ENCODE measurements at regions not wholly inside any gene's neighbourhood (a gene's known extent, or its start where the extent isn't known, plus 50 kb on each side); places are given as distances from the start of the nearest gene placed in this dataset.

DNA sequence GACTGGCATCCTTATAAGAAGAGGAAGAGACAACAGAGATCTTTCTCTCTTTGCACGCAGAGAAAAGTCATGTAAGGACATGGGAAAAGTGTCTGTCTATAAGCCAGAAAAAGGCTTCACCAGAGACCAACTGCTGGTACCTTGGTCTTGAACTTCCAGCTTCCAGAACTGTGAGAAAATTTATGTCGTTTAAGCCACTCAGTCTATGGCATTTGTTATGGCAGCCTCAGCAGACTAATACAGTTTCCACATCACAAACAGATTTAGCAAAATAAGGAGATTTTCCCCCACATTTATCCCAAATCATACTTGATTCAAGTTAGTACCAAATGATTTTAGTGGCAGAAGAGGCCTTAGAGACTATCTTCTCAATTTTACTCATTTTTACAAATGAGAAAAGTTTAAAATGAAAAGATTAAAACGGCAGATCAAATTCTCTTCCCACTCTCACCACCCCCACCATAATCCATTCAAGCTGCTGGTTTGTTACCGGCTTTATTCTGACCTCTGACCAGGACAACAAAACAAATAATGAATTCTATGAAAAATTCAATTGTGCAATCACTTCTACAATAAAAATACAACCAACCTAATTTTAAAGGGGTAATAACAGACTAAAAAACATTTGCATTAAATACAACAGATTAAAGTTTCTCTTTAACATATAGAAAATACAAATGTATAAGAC is 316.3 kb downstream of the TBC1D4 start:
- H3K9me3 ChIP-seq = no peaks in the 10 kb centered on the region
- H3K4me1 ChIP-seq = no peaks in the 10 kb centered on the region
- no peak for DNase-seq
- H3K4me3 ChIP-seq = no peak overlapping the region
- no peaks in the 10 kb centered on the region for H3K36me3 ChIP-seq
- H3K27ac ChIP-seq = no peak overlapping the region
- no peaks in the 10 kb centered on the region for H3K27me3 ChIP-seq
- no peak overlapping the region for H3K9ac ChIP-seq (ENCODE audit: low read depth in 2 of 2, low read length in 2 of 2)
- intact Hi-C loops (cut with DNase I) = no loop called here
- TF ChIP-seq, protein P1, sequence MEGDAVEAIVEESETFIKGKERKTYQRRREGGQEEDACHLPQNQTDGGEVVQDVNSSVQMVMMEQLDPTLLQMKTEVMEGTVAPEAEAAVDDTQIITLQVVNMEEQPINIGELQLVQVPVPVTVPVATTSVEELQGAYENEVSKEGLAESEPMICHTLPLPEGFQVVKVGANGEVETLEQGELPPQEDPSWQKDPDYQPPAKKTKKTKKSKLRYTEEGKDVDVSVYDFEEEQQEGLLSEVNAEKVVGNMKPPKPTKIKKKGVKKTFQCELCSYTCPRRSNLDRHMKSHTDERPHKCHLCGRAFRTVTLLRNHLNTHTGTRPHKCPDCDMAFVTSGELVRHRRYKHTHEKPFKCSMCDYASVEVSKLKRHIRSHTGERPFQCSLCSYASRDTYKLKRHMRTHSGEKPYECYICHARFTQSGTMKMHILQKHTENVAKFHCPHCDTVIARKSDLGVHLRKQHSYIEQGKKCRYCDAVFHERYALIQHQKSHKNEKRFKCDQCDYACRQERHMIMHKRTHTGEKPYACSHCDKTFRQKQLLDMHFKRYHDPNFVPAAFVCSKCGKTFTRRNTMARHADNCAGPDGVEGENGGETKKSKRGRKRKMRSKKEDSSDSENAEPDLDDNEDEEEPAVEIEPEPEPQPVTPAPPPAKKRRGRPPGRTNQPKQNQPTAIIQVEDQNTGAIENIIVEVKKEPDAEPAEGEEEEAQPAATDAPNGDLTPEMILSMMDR (IDR thresholded peaks at IDR 0.05) = no peak

DNA sequence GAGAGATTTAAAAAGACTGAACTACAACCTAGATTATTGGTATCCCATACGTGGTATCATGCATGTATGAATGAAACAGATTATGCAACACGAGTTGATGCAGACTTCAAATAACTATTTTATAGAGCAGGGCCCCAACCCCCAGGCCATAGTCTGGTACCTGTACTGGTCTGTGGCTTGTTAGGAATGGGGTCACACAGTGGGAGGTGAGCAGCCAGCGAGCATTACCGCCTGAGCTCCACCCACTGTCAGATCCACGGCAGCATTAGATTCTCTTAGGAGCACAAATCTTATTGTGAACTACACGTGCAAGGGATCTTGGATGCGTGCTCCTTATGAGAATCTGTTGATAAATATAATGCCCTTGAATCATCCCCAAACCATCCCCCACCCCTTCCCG is 320.2 kb downstream of the TBC1D4 start:
- no peaks in the 10 kb centered on the region for H3K4me1 ChIP-seq
- H3K9me3 ChIP-seq = no peaks in the 10 kb centered on the region
- intact Hi-C loops (cut with DNase I) = no loop called here
- no peak overlapping the region for H3K9ac ChIP-seq (ENCODE audit: low read depth in 2 of 2, low read length in 2 of 2)
- no peak overlapping the region for H3K27ac ChIP-seq
- no peak for DNase-seq
- TF ChIP-seq, protein P1 (IDR thresholded peaks at IDR 0.05) = no peak
- H3K4me3 ChIP-seq = no peak overlapping the region
- H3K36me3 ChIP-seq = no peaks in the 10 kb centered on the region
- no peaks in the 10 kb centered on the region for H3K27me3 ChIP-seq

DNA sequence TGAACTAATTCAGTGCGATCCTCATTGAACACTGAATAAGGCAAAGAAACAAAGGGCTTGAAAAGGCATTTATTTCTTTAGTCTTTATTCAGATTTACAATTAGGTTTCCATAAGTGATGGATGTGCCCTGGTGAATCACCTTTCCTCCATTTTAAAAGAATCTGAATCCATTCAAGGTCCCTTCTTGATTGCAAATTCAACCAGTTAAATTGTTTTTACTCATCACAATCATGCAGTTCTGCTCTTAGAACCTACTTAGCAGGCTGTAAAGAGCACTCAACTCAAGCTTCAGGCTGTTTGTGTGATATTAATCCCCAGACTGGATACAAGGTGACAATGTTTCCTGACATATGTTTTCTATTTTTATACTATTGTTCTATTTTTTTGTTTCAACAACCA is 321.0 kb downstream of the TBC1D4 start:
- no peaks in the 10 kb centered on the region for H3K27me3 ChIP-seq
- H3K9ac ChIP-seq (ENCODE audit: low read depth in 2 of 2, low read length in 2 of 2) = no peak overlapping the region
- H3K4me3 ChIP-seq = no peak overlapping the region
- intact Hi-C loops (cut with DNase I) = no loop called here
- H3K27ac ChIP-seq = no peak overlapping the region
- H3K9me3 ChIP-seq = no peaks in the 10 kb centered on the region
- TF ChIP-seq, protein P1 (IDR thresholded peaks at IDR 0.05) = no peak
- DNase-seq = no peak
- H3K36me3 ChIP-seq = no peaks in the 10 kb centered on the region
- H3K4me1 ChIP-seq = no peaks in the 10 kb centered on the region

DNA sequence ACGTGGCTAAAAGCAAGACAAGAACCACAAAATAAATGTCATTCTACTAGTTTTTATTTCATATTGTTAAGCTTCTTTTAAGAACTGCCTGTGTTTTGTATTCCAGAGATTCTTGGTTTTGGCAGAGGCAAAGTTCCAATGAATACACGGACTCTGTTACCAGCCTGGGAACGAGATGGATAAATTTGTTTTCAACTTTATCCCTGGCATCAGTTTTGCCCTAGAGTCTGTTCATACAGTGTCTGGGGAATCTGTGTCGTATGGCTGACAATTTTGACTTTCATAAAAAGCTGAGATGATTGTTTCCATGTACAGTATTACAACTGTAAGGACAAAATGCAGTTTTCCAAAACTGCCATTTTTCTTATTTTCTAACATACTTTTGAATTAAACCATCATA is 327.6 kb downstream of the TBC1D4 start:
- no peaks in the 10 kb centered on the region for H3K27me3 ChIP-seq
- no peaks in the 10 kb centered on the region for H3K36me3 ChIP-seq
- intact Hi-C loops (cut with DNase I) = no loop called here
- no peak for DNase-seq
- H3K9me3 ChIP-seq = no peaks in the 10 kb centered on the region
- no peak overlapping the region for H3K9ac ChIP-seq (ENCODE audit: low read depth in 2 of 2, low read length in 2 of 2)
- H3K4me1 ChIP-seq = no peaks in the 10 kb centered on the region
- H3K27ac ChIP-seq = no peak overlapping the region
- no peak overlapping the region for H3K4me3 ChIP-seq
- TF ChIP-seq, protein P1 (IDR thresholded peaks at IDR 0.05) = no peak

DNA sequence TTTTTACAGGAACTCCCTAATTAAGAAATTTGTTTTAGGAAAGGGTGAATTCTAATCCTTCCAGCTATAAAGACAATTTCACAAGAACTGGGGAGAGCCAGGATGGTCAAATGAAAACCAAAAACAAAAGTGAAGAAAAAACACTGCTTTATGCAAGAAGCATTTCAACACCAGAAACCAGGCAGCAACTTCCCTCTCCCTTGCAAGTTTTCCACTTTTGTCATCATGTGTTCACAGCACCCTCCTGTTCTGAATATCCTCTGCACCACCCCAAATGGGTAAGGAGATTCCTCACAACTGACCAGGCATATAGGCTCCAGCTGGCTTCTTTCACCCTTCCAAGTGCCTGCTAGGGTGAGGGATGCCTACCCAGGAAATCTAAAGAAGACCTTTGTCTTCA is 328.1 kb downstream of the TBC1D4 start:
- no peak overlapping the region for H3K4me3 ChIP-seq
- H3K27ac ChIP-seq = no peak overlapping the region

More for the DNA sequence above, 328.1 kb downstream of the TBC1D4 start:
- Histone ChIP-seq H3K36me3 (no peaks in the 10 kb centered on the region), H3K9me3 (no peaks in the 10 kb centered on the region), H3K9ac (ENCODE audit: low read depth in 2 of 2, low read length in 2 of 2) (no peak overlapping the region), H3K4me1 (no peaks in the 10 kb centered on the region), H3K27me3 (no peaks in the 10 kb centered on the region)
- TF ChIP-seq, protein P1 (IDR thresholded peaks at IDR 0.05) = no peak
- intact Hi-C loops (cut with DNase I) = no loop called here
- DNase-seq = no peak

All from colonic mucosa (tissue), 4 donors.